LNCaP clone FGC (cell line): ENCODE measurements at regions not wholly inside any gene's neighbourhood (a gene's known extent, or its start where the extent isn't known, plus 50 kb on each side); places are given as distances from the start of the nearest gene placed in this dataset.
"Not testable (repeated sequence)": the region's sequence is repeated elsewhere in the genome, so short reads cannot be mapped to it uniquely, and the experiment has no call there.

Source experiments
- DNase-seq: peaks from one replicate; pipeline ENCODE4 v3.0.0-alpha.2; 2011; ENCODE audit warnings: low read depth
- H3K4me3 ChIP-seq: 2 replicates; pipeline ENCODE4 v1.5.1; 2011; ENCODE audit warnings: mild to moderate bottlenecking, low read depth, low read length, control low read depth
- TF ChIP-seq, protein P1 (sequence below): IDR thresholded peaks from 2 replicates; pipeline ENCODE4 v1.5.1; 2012; ENCODE audit warnings: mild to moderate bottlenecking; ENCODE audit not compliant: control insufficient read depth, insufficient read depth; ENCODE audit errors: extremely low read depth

DNA sequence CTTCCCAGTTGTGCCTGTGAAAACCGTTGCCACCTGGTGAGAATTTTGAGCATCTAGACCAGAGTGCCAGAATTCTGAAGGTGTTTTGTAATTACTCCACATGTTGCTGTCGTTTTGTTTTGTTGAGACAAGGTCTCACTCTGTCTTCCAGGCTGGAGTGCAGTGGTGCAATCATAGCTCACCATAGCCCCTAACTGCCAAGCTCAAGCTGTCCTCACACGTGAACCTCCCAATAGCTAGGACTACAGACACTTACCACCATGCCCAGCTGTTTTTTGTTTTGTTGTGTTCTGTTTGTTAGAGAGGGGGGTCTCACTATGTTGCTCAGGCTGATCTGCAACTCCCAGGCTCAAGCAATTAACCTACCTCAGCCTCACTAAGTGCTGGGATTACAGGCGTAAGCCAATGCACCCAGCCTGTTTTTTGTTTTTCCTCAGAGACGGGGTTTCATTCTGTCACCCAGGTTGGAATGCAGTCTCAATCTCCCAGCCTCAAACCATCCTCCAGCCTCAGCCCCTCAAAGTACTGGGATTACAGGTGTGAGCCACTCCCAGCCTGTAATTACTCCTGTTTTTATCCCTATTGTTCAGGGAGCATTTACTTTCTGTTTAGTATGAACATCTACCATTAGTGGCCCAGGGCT, 121.1 kb upstream of the DMRT1 start:
- TF ChIP-seq, protein P1, sequence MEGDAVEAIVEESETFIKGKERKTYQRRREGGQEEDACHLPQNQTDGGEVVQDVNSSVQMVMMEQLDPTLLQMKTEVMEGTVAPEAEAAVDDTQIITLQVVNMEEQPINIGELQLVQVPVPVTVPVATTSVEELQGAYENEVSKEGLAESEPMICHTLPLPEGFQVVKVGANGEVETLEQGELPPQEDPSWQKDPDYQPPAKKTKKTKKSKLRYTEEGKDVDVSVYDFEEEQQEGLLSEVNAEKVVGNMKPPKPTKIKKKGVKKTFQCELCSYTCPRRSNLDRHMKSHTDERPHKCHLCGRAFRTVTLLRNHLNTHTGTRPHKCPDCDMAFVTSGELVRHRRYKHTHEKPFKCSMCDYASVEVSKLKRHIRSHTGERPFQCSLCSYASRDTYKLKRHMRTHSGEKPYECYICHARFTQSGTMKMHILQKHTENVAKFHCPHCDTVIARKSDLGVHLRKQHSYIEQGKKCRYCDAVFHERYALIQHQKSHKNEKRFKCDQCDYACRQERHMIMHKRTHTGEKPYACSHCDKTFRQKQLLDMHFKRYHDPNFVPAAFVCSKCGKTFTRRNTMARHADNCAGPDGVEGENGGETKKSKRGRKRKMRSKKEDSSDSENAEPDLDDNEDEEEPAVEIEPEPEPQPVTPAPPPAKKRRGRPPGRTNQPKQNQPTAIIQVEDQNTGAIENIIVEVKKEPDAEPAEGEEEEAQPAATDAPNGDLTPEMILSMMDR: no peak
- no peak for DNase-seq
- H3K4me3 ChIP-seq: no peak overlapping the region

- no peak overlapping the region for H3K4me3 ChIP-seq
- no peak for DNase-seq
- TF ChIP-seq, protein P1: no peak
Measured at GRCh38 chr9:722388-722980, 119.0 kb upstream of the DMRT1 start.

DNA sequence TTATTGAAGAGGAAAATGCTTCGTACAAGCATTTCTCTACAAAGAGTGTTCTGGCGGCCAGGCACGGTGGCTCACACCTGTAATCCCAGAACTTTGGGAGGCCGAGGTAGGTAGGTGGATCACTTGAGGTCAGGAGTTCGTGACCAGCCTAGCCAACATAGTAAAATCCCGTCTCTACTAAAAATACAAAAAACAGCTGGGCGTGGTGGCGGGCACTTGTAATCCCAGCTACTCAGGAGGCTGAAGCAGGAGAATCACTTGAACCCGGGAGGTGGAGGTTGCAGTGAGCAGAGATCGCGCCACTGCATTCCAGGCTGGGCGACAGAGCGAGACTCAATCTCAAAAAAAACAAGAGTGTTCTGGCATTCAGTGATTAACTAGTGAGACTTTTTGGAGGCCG, 117.0 kb upstream of the DMRT1 start:
- not testable (repeated sequence) for H3K4me3 ChIP-seq, DNase-seq

DNA sequence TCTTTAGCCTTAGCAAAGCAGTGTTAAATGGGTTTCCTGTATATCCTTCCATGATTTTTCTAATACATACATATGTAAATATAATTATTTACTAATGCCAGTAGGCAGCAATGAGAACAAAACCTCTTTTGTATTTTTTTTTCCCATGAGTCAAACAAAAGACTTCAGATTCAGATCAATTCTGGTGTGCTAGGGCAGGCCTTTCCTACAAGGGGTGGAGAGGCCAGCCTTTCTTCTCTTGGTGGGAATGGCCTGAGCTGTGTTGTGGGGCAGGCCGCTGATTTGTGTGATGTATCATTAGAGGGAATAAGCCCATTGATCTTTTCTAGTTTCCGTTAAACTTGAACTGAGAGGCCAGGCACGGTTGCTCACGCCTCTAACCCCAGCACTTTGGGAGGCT, 115.5 kb upstream of the DMRT1 start:
- no peak for DNase-seq
- TF ChIP-seq, protein P1: no peak
- H3K4me3 ChIP-seq: no peak overlapping the region

DNA sequence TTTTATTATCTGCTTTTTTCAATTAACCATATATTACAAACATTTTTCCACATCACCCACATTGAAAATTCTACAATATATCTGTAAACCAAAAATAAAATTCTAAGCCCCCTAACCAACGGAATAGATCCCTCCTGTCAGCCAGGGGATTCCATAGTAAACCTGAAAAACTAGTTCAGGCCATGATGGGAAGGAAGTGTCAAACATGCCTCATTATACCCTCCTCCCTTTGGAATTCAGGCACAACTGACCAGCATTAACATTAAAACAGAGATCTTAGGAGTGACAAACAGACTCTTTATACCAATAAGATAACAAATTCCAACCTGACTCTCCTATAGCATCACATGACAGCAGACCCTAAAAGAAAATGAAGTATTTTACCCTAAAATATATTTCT, 113.7 kb upstream of the DMRT1 start:
- TF ChIP-seq, protein P1: no peak
- DNase-seq: no peak
- no peak overlapping the region for H3K4me3 ChIP-seq

GRCh38 chr9:728535-728934, 113.0 kb upstream of the DMRT1 start:
- TF ChIP-seq, protein P1: no peak
- no peak overlapping the region for H3K4me3 ChIP-seq
- no peak for DNase-seq

GRCh38 chr9:731474-731873, 110.0 kb upstream of the DMRT1 start:
- TF ChIP-seq, protein P1: no peak
- H3K4me3 ChIP-seq: no peak overlapping the region
- no peak for DNase-seq
